Gastrocnemius medialis (tissue), 4 donors: ENCODE measurements at regions not wholly inside any gene's neighbourhood (a gene's known extent, or its start where the extent isn't known, plus 50 kb on each side); places are given as distances from the start of the nearest gene placed in this dataset.

ENCODE experiments used
- CTCF ChIP-seq, 5 experiments: fragments of 450-650 bp in 3 of 5; fragments of 200-600 bp in 2 of 5; sonication (generic) in 2 of 5; IDR thresholded peaks in 4 of 5; conservative IDR thresholded peaks in 1 of 5; 1 replicate in 4 of 5; 2 replicates in 1 of 5; pipeline ENCODE4 v1.5.1; 2016 to 2019; ENCODE audit warnings: antibody characterized with exemption in 5 of 5, mild to moderate bottlenecking in 3 of 5, moderate library complexity in 3 of 5
- POLR2A ChIP-seq, 2 donors: fragments of 450-650 bp; IDR thresholded peaks; one replicate each; pipeline ENCODE4 v1.6.1; 2017; ENCODE audit warnings: antibody characterized with exemption in 2 of 2, mild to moderate bottlenecking in 2 of 2, moderate library complexity in 2 of 2

- TF ChIP-seq CTCF (IDR thresholded peaks at IDR 0.05 in 4 of 5, conservative IDR thresholded peaks at IDR 0.05 in 1 of 5) (no peak), POLR2A (IDR thresholded peaks at IDR 0.05) (no peak)
Observed at GRCh38 chr6:67353861-67354260, 1281.2 kb upstream of the ADGRB3 start.
